Mesothelial cell of epicardium (in vitro differentiated cells): ENCODE measurements at regions not wholly inside any gene's neighbourhood (a gene's known extent, or its start where the extent isn't known, plus 50 kb on each side); places are given as distances from the start of the nearest gene placed in this dataset.

Experiments used
- DNase-seq, 2 experiments: peaks; one replicate each; pipeline ENCODE4 v3.0.0; 2021; ENCODE audit warnings: low spot score in 2 of 2; ENCODE audit not compliant: unreplicated experiment in 2 of 2
- H3K27ac Mint-ChIP-seq: 2 replicates; pipeline ENCODE4 v1.8.0; 2021; ENCODE audit warnings: mixed read lengths
- H3K27me3 Mint-ChIP-seq: 2 replicates; pipeline ENCODE4 v1.8.0; 2021; ENCODE audit warnings: low read depth, mixed read lengths
- H3K36me3 Mint-ChIP-seq: 2 replicates; pipeline ENCODE4 v1.8.0; 2021; ENCODE audit warnings: mixed read lengths
- H3K4me1 Mint-ChIP-seq: 2 replicates; pipeline ENCODE4 v1.8.0; 2021; ENCODE audit warnings: mixed read lengths
- H3K4me3 Mint-ChIP-seq: 2 replicates; pipeline ENCODE4 v1.8.0; 2021; ENCODE audit warnings: mild to moderate bottlenecking, moderate library complexity, mixed read lengths
- H3K9me3 Mint-ChIP-seq: 2 replicates; pipeline ENCODE4 v1.8.0; 2021; ENCODE audit warnings: mixed read lengths
- CTCF ChIP-seq: fragments of 200-600 bp; sonication (generic); IDR thresholded peaks from one replicate; pipeline ENCODE4 v1.5.0; 2021; ENCODE audit warnings: antibody characterized with exemption; ENCODE audit not compliant: unreplicated experiment

GRCh38 chr2:219878516-219878915 is 251.1 kb downstream of the SLC4A3 start:
- H3K27ac Mint-ChIP-seq, result no peak overlapping the region
- peaks cover 8% of the 10 kb centered on the region for H3K9me3 Mint-ChIP-seq
- no peak for DNase-seq
- no peak overlapping the region for H3K4me3 Mint-ChIP-seq
- TF ChIP-seq CTCF, result no peak
- H3K27me3 Mint-ChIP-seq, result peaks cover 6% of the 10 kb centered on the region
- H3K36me3 Mint-ChIP-seq, result no peaks in the 10 kb centered on the region
- peaks cover 3% of the 10 kb centered on the region for H3K4me1 Mint-ChIP-seq

GRCh38 chr2:219881851-219882250 is 254.4 kb downstream of the SLC4A3 start:
- no peak overlapping the region for H3K4me3 Mint-ChIP-seq
- no peak for DNase-seq
- H3K9me3 Mint-ChIP-seq, result peaks cover 8% of the 10 kb centered on the region
- no peak overlapping the region for H3K27ac Mint-ChIP-seq
- H3K4me1 Mint-ChIP-seq, result peaks cover 3% of the 10 kb centered on the region
- H3K36me3 Mint-ChIP-seq, result no peaks in the 10 kb centered on the region
- no peak for TF ChIP-seq CTCF
- H3K27me3 Mint-ChIP-seq, result peaks cover 13% of the 10 kb centered on the region

GRCh38 chr2:219886615-219887014 is 259.2 kb downstream of the SLC4A3 start:
- Mint-ChIP-seq H3K9me3 (peaks cover 7% of the 10 kb centered on the region), H3K27ac (no peak overlapping the region), H3K4me3 (no peak overlapping the region), H3K27me3 (peaks cover 7% of the 10 kb centered on the region), H3K4me1 (no peaks in the 10 kb centered on the region), H3K36me3 (no peaks in the 10 kb centered on the region)
- DNase-seq, result no peak
- TF ChIP-seq CTCF, result no peak

GRCh38 chr2:219887870-219888269 is 260.4 kb downstream of the SLC4A3 start:
- H3K36me3 Mint-ChIP-seq, result no peaks in the 10 kb centered on the region

GRCh38 chr2:219893541-219893940 is 266.1 kb downstream of the SLC4A3 start:
- H3K36me3 Mint-ChIP-seq, result no peaks in the 10 kb centered on the region
- H3K4me3 Mint-ChIP-seq, result no peak overlapping the region
- no peak for TF ChIP-seq CTCF
- peaks cover 7% of the 10 kb centered on the region for H3K9me3 Mint-ChIP-seq
- no peaks in the 10 kb centered on the region for H3K4me1 Mint-ChIP-seq
- no peak for DNase-seq
- H3K27me3 Mint-ChIP-seq, result no peaks in the 10 kb centered on the region
- no peak overlapping the region for H3K27ac Mint-ChIP-seq

More at GRCh38 chr2:219887870-219888269, 260.4 kb downstream of the SLC4A3 start:
- Mint-ChIP-seq H3K4me3 (no peak overlapping the region), H3K4me1 (no peaks in the 10 kb centered on the region), H3K9me3 (peaks cover 7% of the 10 kb centered on the region), H3K27me3 (peaks cover 7% of the 10 kb centered on the region), H3K27ac (no peak overlapping the region)
- TF ChIP-seq CTCF, result no peak
- DNase-seq, result no peak

GRCh38 chr2:219897456-219897855 is 270.0 kb downstream of the SLC4A3 start:
- no peak for DNase-seq
- no peak overlapping the region for H3K4me3 Mint-ChIP-seq
- peaks cover 3% of the 10 kb centered on the region for H3K4me1 Mint-ChIP-seq
- TF ChIP-seq CTCF, result no peak
- peaks cover 2% of the 10 kb centered on the region for H3K27me3 Mint-ChIP-seq
- H3K9me3 Mint-ChIP-seq, result no peaks in the 10 kb centered on the region
- no peaks in the 10 kb centered on the region for H3K36me3 Mint-ChIP-seq
- H3K27ac Mint-ChIP-seq, result no peak overlapping the region
